IMR-90 (cell line): ENCODE measurements at regions not wholly inside any gene's neighbourhood (a gene's known extent, or its start where the extent isn't known, plus 50 kb on each side); places are given as distances from the start of the nearest gene placed in this dataset.

Experiments
- CEBPB ChIP-seq: IDR thresholded peaks from 2 replicates; pipeline ENCODE4 v1.6.1; 2012; ENCODE audit warnings: low read depth, low read length, improper control_type of control experiment
- CHD1 ChIP-seq: IDR thresholded peaks from 2 replicates; pipeline ENCODE4 v1.6.1; 2012; ENCODE audit warnings: low read depth, low read length, improper control_type of control experiment
- MXI1 ChIP-seq: IDR thresholded peaks from 2 replicates; pipeline ENCODE4 v1.6.1; 2012; ENCODE audit warnings: low read depth, mild to moderate bottlenecking, low read length, moderate library complexity, borderline replicate concordance
- RAD21 ChIP-seq: IDR thresholded peaks from 2 replicates; pipeline ENCODE4 v1.6.1; 2012; ENCODE audit warnings: low read length, improper control_type of control experiment
- RCOR1 ChIP-seq: IDR thresholded peaks from 2 replicates; pipeline ENCODE4 v1.6.1; 2012; ENCODE audit warnings: mild to moderate bottlenecking, low read length, improper control_type of control experiment; ENCODE audit not compliant: insufficient replicate concordance
- RFX5 ChIP-seq: IDR thresholded peaks from 2 replicates; pipeline ENCODE4 v1.8.0; 2012; ENCODE audit warnings: low read depth, mild to moderate bottlenecking, low read length, moderate library complexity
- TF ChIP-seq, protein P1 (sequence below): conservative IDR thresholded peaks from 2 replicates; pipeline ENCODE4 v1.5.1; 2012; ENCODE audit warnings: mild to moderate bottlenecking, low read depth, low read length, improper control_type of control experiment

DNA sequence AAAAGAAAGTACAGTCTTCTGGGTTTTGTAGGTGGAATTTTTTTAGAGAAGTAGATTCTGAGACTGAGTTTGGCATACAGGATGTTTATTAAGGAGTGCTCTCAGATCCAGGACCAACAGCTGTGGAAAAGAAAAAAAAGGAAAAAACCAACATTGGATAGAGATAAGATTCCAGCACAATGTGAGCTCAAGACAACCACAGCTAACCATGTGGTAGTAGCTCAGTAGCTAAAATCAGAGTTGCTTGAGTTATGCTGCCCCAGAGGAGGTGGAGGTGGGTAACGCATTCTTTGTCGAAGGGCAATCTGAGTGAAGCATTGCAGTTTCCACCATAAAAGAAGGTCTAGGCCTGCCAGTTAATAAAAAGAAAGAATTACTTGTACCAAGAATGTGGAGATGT, 904.3 kb downstream of the NSUN3 start:
- TF ChIP-seq, protein P1, sequence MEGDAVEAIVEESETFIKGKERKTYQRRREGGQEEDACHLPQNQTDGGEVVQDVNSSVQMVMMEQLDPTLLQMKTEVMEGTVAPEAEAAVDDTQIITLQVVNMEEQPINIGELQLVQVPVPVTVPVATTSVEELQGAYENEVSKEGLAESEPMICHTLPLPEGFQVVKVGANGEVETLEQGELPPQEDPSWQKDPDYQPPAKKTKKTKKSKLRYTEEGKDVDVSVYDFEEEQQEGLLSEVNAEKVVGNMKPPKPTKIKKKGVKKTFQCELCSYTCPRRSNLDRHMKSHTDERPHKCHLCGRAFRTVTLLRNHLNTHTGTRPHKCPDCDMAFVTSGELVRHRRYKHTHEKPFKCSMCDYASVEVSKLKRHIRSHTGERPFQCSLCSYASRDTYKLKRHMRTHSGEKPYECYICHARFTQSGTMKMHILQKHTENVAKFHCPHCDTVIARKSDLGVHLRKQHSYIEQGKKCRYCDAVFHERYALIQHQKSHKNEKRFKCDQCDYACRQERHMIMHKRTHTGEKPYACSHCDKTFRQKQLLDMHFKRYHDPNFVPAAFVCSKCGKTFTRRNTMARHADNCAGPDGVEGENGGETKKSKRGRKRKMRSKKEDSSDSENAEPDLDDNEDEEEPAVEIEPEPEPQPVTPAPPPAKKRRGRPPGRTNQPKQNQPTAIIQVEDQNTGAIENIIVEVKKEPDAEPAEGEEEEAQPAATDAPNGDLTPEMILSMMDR, result no peak
- TF ChIP-seq MXI1, result no peak
- TF ChIP-seq RCOR1, result no peak
- no peak for TF ChIP-seq RAD21
- TF ChIP-seq CEBPB, result no peak
- no peak for TF ChIP-seq CHD1
- no peak for TF ChIP-seq RFX5
